ENCODE measurements at regions not wholly inside any gene's neighbourhood (a gene's known extent, or its start where the extent isn't known, plus 50 kb on each side); places are given as distances from the start of the nearest gene placed in this dataset.

GRCh38 chr7:46586406-46586805, 665.3 kb upstream of the IGFBP3 start:
- Histone ChIP-seq H3K4me3 (ENCODE audit: low read length, poor library complexity, severe bottlenecking) (no peak overlapping the region), H3K4me2 (ENCODE audit: low read depth, low read length, poor library complexity, severe bottlenecking) (no peak overlapping the region), H3K4me1 (ENCODE audit: insufficient read depth, low read length, poor library complexity, severe bottlenecking) (no peaks in the 10 kb centered on the region), H3F3A (ENCODE audit: low read depth) (no peaks in the 10 kb centered on the region), H3K27me3 (ENCODE audit: insufficient read depth, low read length, poor library complexity, severe bottlenecking) (no peaks in the 10 kb centered on the region), H4K20me1 (ENCODE audit: insufficient read depth, low read length, poor library complexity, severe bottlenecking) (no peaks in the 10 kb centered on the region), H3K79me2 (ENCODE audit: insufficient read depth, low read length) (no peaks in the 10 kb centered on the region), H3K9ac (ENCODE audit: low read depth, low read length, poor library complexity, severe bottlenecking) (no peak overlapping the region), H2AFZ (ENCODE audit: low read length) (no peak overlapping the region), H3K36me3 (ENCODE audit: insufficient read depth, low read length) (no peaks in the 10 kb centered on the region), H3K9me2 (replicated peaks; ENCODE audit: low read depth, low read length) (no peaks in the 10 kb centered on the region), H3K9me3 (ENCODE audit: insufficient read depth, low read depth, low read length) (no peaks in the 10 kb centered on the region)
- TF ChIP-seq EZH2phosphoT487 (IDR thresholded peaks at IDR 0.05; ENCODE audit: borderline replicate concordance), result no peak
- no peak for TF ChIP-seq CTCF (conservative IDR thresholded peaks at IDR 0.05; ENCODE audit: low read length)

- Histone ChIP-seq H3K9me3 (ENCODE audit: insufficient read depth, low read depth, low read length) (no peaks in the 10 kb centered on the region), H3K36me3 (ENCODE audit: insufficient read depth, low read length) (no peaks in the 10 kb centered on the region), H3K9me2 (replicated peaks; ENCODE audit: low read depth, low read length) (no peaks in the 10 kb centered on the region), H2AFZ (ENCODE audit: low read length) (no peak overlapping the region), H3K4me3 (ENCODE audit: low read length, poor library complexity, severe bottlenecking) (no peak overlapping the region), H3K27me3 (ENCODE audit: insufficient read depth, low read length, poor library complexity, severe bottlenecking) (no peaks in the 10 kb centered on the region), H4K20me1 (ENCODE audit: insufficient read depth, low read length, poor library complexity, severe bottlenecking) (no peaks in the 10 kb centered on the region), H3K4me1 (ENCODE audit: insufficient read depth, low read length, poor library complexity, severe bottlenecking) (no peaks in the 10 kb centered on the region), H3K4me2 (ENCODE audit: low read depth, low read length, poor library complexity, severe bottlenecking) (no peak overlapping the region), H3K79me2 (ENCODE audit: insufficient read depth, low read length) (no peaks in the 10 kb centered on the region), H3K9ac (ENCODE audit: low read depth, low read length, poor library complexity, severe bottlenecking) (no peak overlapping the region), H3F3A (ENCODE audit: low read depth) (no peaks in the 10 kb centered on the region)
- TF ChIP-seq EZH2phosphoT487 (IDR thresholded peaks at IDR 0.05; ENCODE audit: borderline replicate concordance), result no peak
- TF ChIP-seq CTCF (conservative IDR thresholded peaks at IDR 0.05; ENCODE audit: low read length), result no peak
Observed at GRCh38 chr7:46583656-46584055, 662.6 kb upstream of the IGFBP3 start.

- no peaks in the 10 kb centered on the region for H3K27me3 ChIP-seq (ENCODE audit: insufficient read depth, low read length, poor library complexity, severe bottlenecking)
- H3K4me1 ChIP-seq (ENCODE audit: insufficient read depth, low read length, poor library complexity, severe bottlenecking), result no peaks in the 10 kb centered on the region
- no peaks in the 10 kb centered on the region for H3F3A ChIP-seq (ENCODE audit: low read depth)
- H3K36me3 ChIP-seq (ENCODE audit: insufficient read depth, low read length), result no peaks in the 10 kb centered on the region
- H3K4me2 ChIP-seq (ENCODE audit: low read depth, low read length, poor library complexity, severe bottlenecking), result no peak overlapping the region
- H3K9me3 ChIP-seq (ENCODE audit: insufficient read depth, low read depth, low read length), result no peaks in the 10 kb centered on the region
- TF ChIP-seq CTCF (conservative IDR thresholded peaks at IDR 0.05; ENCODE audit: low read length) (no peak), EZH2phosphoT487 (IDR thresholded peaks at IDR 0.05; ENCODE audit: borderline replicate concordance) (no peak)
- no peak overlapping the region for H3K4me3 ChIP-seq (ENCODE audit: low read length, poor library complexity, severe bottlenecking)
- H2AFZ ChIP-seq (ENCODE audit: low read length), result no peak overlapping the region
- no peaks in the 10 kb centered on the region for H3K9me2 ChIP-seq (replicated peaks; ENCODE audit: low read depth, low read length)
- no peaks in the 10 kb centered on the region for H3K79me2 ChIP-seq (ENCODE audit: insufficient read depth, low read length)
- H3K9ac ChIP-seq (ENCODE audit: low read depth, low read length, poor library complexity, severe bottlenecking), result no peak overlapping the region
- H4K20me1 ChIP-seq (ENCODE audit: insufficient read depth, low read length, poor library complexity, severe bottlenecking), result no peaks in the 10 kb centered on the region
Observed at GRCh38 chr7:46581268-46581667, 660.2 kb upstream of the IGFBP3 start.
